AG04449 (cell line): ENCODE measurements at regions not wholly inside any gene's neighbourhood (a gene's known extent, or its start where the extent isn't known, plus 50 kb on each side); places are given as distances from the start of the nearest gene placed in this dataset.

Experiments used
- CTCF ChIA-PET: fragments of 350-600 bp; formaldehyde crosslinking; extraction: SDS; loops from one replicate; lab custom pipeline; 2021; ENCODE audit warnings: antibody characterized with exemption; lab: Yijun Ruan, JAX
- POLR2A ChIA-PET: fragments of 400-600, 350-600 bp; formaldehyde crosslinking; extraction: SDS; loops from one replicate; lab custom pipeline; 2020; ENCODE audit warnings: antibody characterized with exemption, inconsistent platforms; lab: Yijun Ruan, JAX
- DNase-seq: peaks from one replicate; pipeline ENCODE4 v3.0.0-alpha.2; 2010; ENCODE audit warnings: low read depth, low spot score
- H3K4me3 ChIP-seq: 2 replicates; pipeline ENCODE4 v1.5.1; 2011; ENCODE audit warnings: low read depth, mild to moderate bottlenecking, control low read depth, low read length
- CTCF ChIP-seq: IDR thresholded peaks from one replicate; pipeline ENCODE4 v1.5.1; 2011; ENCODE audit warnings: mild to moderate bottlenecking, moderate library complexity, low read length, control low read depth, inconsistent platforms; ENCODE audit not compliant: insufficient read depth; ENCODE audit errors: missing control alignments

GRCh38 chr22:22992474-22992873 is 77.8 kb upstream of the GNAZ start:
- no peak for TF ChIP-seq CTCF
- ChIA-PET CTCF (no interaction called here), POLR2A (no interaction called here)
- H3K4me3 ChIP-seq, result no peak overlapping the region
- no peak for DNase-seq

- H3K4me3 ChIP-seq, result no peak overlapping the region
- ChIA-PET CTCF (interaction anchor here (1.8 kb wide), 1 partner anchor 34 kb away, joined by 8 read pairs; no protein-coding TSS in a partner anchor), POLR2A (no interaction called here)
- no peak for DNase-seq
- no peak for TF ChIP-seq CTCF
Measured at GRCh38 chr22:22993184-22993583, 77.1 kb upstream of the GNAZ start.

GRCh38 chr22:22995166-22995565 is 75.2 kb upstream of the GNAZ start:
- CTCF ChIA-PET, result no interaction called here
- POLR2A ChIA-PET, result no interaction called here
- DNase-seq, result no peak
- TF ChIP-seq CTCF, result no peak
- no peak overlapping the region for H3K4me3 ChIP-seq

GRCh38 chr22:22996511-22997261 is 73.6 kb upstream of the GNAZ start:
- POLR2A ChIA-PET, result no interaction called here
- no peak overlapping the region for H3K4me3 ChIP-seq
- no peak for DNase-seq
- TF ChIP-seq CTCF, result no peak
- CTCF ChIA-PET, result interaction anchor here (1.2 to 1.3 kb wide), 2 partner anchors 38 to 40 kb away, joined by 3 read pairs; no protein-coding TSS in a partner anchor

- no peak overlapping the region for H3K4me3 ChIP-seq
- DNase-seq, result no peak
- POLR2A ChIA-PET, result no interaction called here
- no peak for TF ChIP-seq CTCF
- CTCF ChIA-PET, result interaction anchor here (1.2 to 1.3 kb wide), 2 partner anchors 39 to 40 kb away, joined by 3 read pairs; no protein-coding TSS in a partner anchor
Measured at GRCh38 chr22:22997262-22997898, 72.9 kb upstream of the GNAZ start.

GRCh38 chr22:22997988-22998387 is 72.3 kb upstream of the GNAZ start:
- no peak for TF ChIP-seq CTCF
- POLR2A ChIA-PET, result no interaction called here
- CTCF ChIA-PET, result interaction anchor here (1.2 to 1.3 kb wide), 2 partner anchors 39 to 41 kb away, joined by 3 read pairs; no protein-coding TSS in a partner anchor
- no peak overlapping the region for H3K4me3 ChIP-seq
- DNase-seq, result no peak
